Sigmoid colon (tissue), 6 donors: ENCODE measurements at regions not wholly inside any gene's neighbourhood (a gene's known extent, or its start where the extent isn't known, plus 50 kb on each side); places are given as distances from the start of the nearest gene placed in this dataset.

ENCODE experiments used
- DNase-seq: peaks from one replicate; pipeline ENCODE4 v3.0.0-alpha.2; 2019
- H3K27ac ChIP-seq, 4 donors: fragments of 200-600 bp; sonication (generic); one replicate each; pipeline ENCODE4 v1.5.1; 2016 to 2019; ENCODE audit warnings: mild to moderate bottlenecking in 1 of 4
- H3K27me3 ChIP-seq, 3 donors: fragments of 200-600 bp; sonication (generic); one replicate each; pipeline ENCODE4 v1.5.1; 2019; ENCODE audit warnings: mild to moderate bottlenecking in 1 of 3
- H3K36me3 ChIP-seq, 4 donors: fragments of 200-600 bp; sonication (generic); one replicate each; pipeline ENCODE4 v1.5.1; 2016 to 2019
- H3K4me1 ChIP-seq, 4 donors: fragments of 200-600 bp; sonication (generic); one replicate each; pipeline ENCODE4 v1.5.1; 2017 to 2019
- H3K4me3 ChIP-seq, 4 donors: fragments of 200-600 bp; sonication (generic); one replicate each; pipeline ENCODE4 v1.5.1; 2017 to 2019; ENCODE audit warnings: mild to moderate bottlenecking in 2 of 4, moderate library complexity in 1 of 4
- H3K9me3 ChIP-seq, 4 donors: fragments of 200-600 bp in 3 of 4; sonication (generic) in 3 of 4; one replicate each; pipeline versions ENCODE4 v1.5.1 to v1.6.1; 2013 to 2019
- CTCF ChIP-seq, 4 experiments: fragments of 450-650 bp in 3 of 4; fragments of 200-600 bp in 1 of 4; IDR thresholded peaks; one replicate each; pipeline ENCODE4 v1.5.1; 2016 to 2019; ENCODE audit warnings: antibody characterized with exemption in 4 of 4, mild to moderate bottlenecking in 3 of 4, moderate library complexity in 2 of 4
- EP300 ChIP-seq, 4 donors: sonication (generic); formaldehyde crosslinking; IDR thresholded peaks; one replicate each; pipeline ENCODE4 v1.6.1; 2017; ENCODE audit warnings: antibody characterized with exemption in 4 of 4
- POLR2A ChIP-seq, 2 donors: fragments of 450-650 bp; IDR thresholded peaks; one replicate each; pipeline ENCODE4 v1.6.1; 2016; ENCODE audit warnings: antibody characterized with exemption in 2 of 2, mild to moderate bottlenecking in 2 of 2, moderate library complexity in 2 of 2
- POLR2AphosphoS5 ChIP-seq, 4 donors: sonication (generic); formaldehyde crosslinking; IDR thresholded peaks; one replicate each; pipeline ENCODE4 v1.6.1; 2017; ENCODE audit warnings: antibody characterized with exemption in 4 of 4
- WGBS, 2 donors: extraction: QIAGEN DNeasy Blood & Tissue Kit; methylation state at CpG; one replicate each; pipeline ENCODE4 v1.1.7; 2013; 5-methylcytosine and 5-hydroxymethylcytosine counted together
- intact Hi-C: fragments of 100-400 bp; cut with DNase I; formaldehyde crosslinking; loops from one replicate; pipeline ENCODE4 v1.15.1; 2023
- donor health status: healthy with polysubstance abuse.
- donor health status: healthy.

- Histone ChIP-seq H3K4me3 (no peak overlapping the region), H3K27me3 (no peaks in the 10 kb centered on the region), H3K36me3 (no peaks in the 10 kb centered on the region), H3K9me3 (no peaks in the 10 kb centered on the region), H3K27ac (no peak overlapping the region), H3K4me1 (peaks cover 0 to 16% (median 13%) of the 10 kb centered on the region in 4 donors)
- intact Hi-C loops = no loop called here
- WGBS, 2 donors = 91 to 93% methylated on average over 7 of the region's 7 CpGs
- TF ChIP-seq CTCF (IDR thresholded peaks at IDR 0.05) = no peak
- TF ChIP-seq POLR2A (IDR thresholded peaks at IDR 0.05) = no peak
- no peak for TF ChIP-seq POLR2AphosphoS5 (IDR thresholded peaks at IDR 0.05)
- TF ChIP-seq EP300 (IDR thresholded peaks at IDR 0.05) = no peak
- DNase-seq = no peak
These were observed 124.1 kb upstream of the WWC1 start for GRCh38 chr5:168167338-168167737.

GRCh38 chr5:168168978-168169698 lies 122.3 kb upstream of the WWC1 start:
- Histone ChIP-seq H3K4me3 (no peak overlapping the region), H3K27me3 (no peaks in the 10 kb centered on the region), H3K4me1 (peaks cover 0 to 26% (median 22%) of the 10 kb centered on the region in 4 donors), H3K9me3 (no peaks in the 10 kb centered on the region), H3K27ac (no peak overlapping the region), H3K36me3 (no peaks in the 10 kb centered on the region)
- DNase-seq = no peak
- 83 to 86% methylated on average over 13 of the region's 13 CpGs for WGBS, 2 donors
- TF ChIP-seq POLR2A (IDR thresholded peaks at IDR 0.05) (no peak), EP300 (IDR thresholded peaks at IDR 0.05) (no peak), POLR2AphosphoS5 (IDR thresholded peaks at IDR 0.05) (no peak), CTCF (IDR thresholded peaks at IDR 0.05) (no peak)
- intact Hi-C loops = no loop called here

- intact Hi-C loops = no loop called here
These were observed 121.7 kb upstream of the WWC1 start for GRCh38 chr5:168169791-168170190.

GRCh38 chr5:168171901-168172759 lies 119.3 kb upstream of the WWC1 start:
- TF ChIP-seq POLR2A (IDR thresholded peaks at IDR 0.05) (no peak), CTCF (IDR thresholded peaks at IDR 0.05) (no peak), EP300 (IDR thresholded peaks at IDR 0.05) (no peak), POLR2AphosphoS5 (IDR thresholded peaks at IDR 0.05) (no peak)
- H3K4me3 ChIP-seq = no peak overlapping the region
- intact Hi-C loops = no loop called here
- H3K27me3 ChIP-seq = no peaks in the 10 kb centered on the region
- H3K9me3 ChIP-seq = no peaks in the 10 kb centered on the region
- DNase-seq = no peak
- peaks cover 0 to 26% (median 19%) of the 10 kb centered on the region in 4 donors for H3K4me1 ChIP-seq
- H3K27ac ChIP-seq = peak overlapping the region; percentile 8 to 60 (median 32)
- no peaks in the 10 kb centered on the region for H3K36me3 ChIP-seq
- 84% methylated on average over 15 of the region's 15 CpGs for WGBS, 2 donors

More at GRCh38 chr5:168169791-168170190, 121.7 kb upstream of the WWC1 start:
- Histone ChIP-seq H3K9me3 (no peaks in the 10 kb centered on the region), H3K27me3 (no peaks in the 10 kb centered on the region), H3K27ac (no peak overlapping the region), H3K36me3 (no peaks in the 10 kb centered on the region), H3K4me3 (no peak overlapping the region), H3K4me1 (peaks cover 0 to 26% (median 22%) of the 10 kb centered on the region in 4 donors)
- TF ChIP-seq POLR2A (IDR thresholded peaks at IDR 0.05) = no peak
- TF ChIP-seq EP300 (IDR thresholded peaks at IDR 0.05) = no peak
- no peak for TF ChIP-seq CTCF (IDR thresholded peaks at IDR 0.05)
- TF ChIP-seq POLR2AphosphoS5 (IDR thresholded peaks at IDR 0.05) = no peak
- no peak for DNase-seq
